ENCODE measurements at regions not wholly inside any gene's neighbourhood (a gene's known extent, or its start where the extent isn't known, plus 50 kb on each side); places are given as distances from the start of the nearest gene placed in this dataset.
A peak's percentile ranks its signal among the peaks of the same experiment; 100 is the strongest.

GRCh38 chr11:86726118-86726753 is 53.8 kb upstream of the ME3 start:
- no peak for DNase-seq (ENCODE audit: low read depth)
- H3K9me3 ChIP-seq (ENCODE audit: control insufficient read depth, low read length) = peaks cover 9% of the 10 kb centered on the region
- H3K4me3 ChIP-seq (ENCODE audit: low read length) = no peak overlapping the region
- no peak overlapping the region for H3K9ac ChIP-seq (ENCODE audit: low read length)
- H3K27me3 ChIP-seq (replicated peaks; ENCODE audit: control insufficient read depth, insufficient read depth, low read length) = no peaks in the 10 kb centered on the region
- no peaks in the 10 kb centered on the region for H3K36me3 ChIP-seq (ENCODE audit: control insufficient read depth, insufficient read depth, low read length, severe bottlenecking)
- peaks cover 14% of the 10 kb centered on the region for H3K4me1 ChIP-seq (ENCODE audit: control insufficient read depth, insufficient read depth, low read length)

GRCh38 chr11:86724137-86724536 is 51.7 kb upstream of the ME3 start:
- Histone ChIP-seq H3K27me3 (replicated peaks; ENCODE audit: control insufficient read depth, insufficient read depth, low read length) (no peaks in the 10 kb centered on the region), H3K4me3 (ENCODE audit: low read length) (no peak overlapping the region), H3K4me1 (ENCODE audit: control insufficient read depth, insufficient read depth, low read length) (peaks cover 34% of the 10 kb centered on the region), H3K9ac (ENCODE audit: low read length) (no peak overlapping the region), H3K9me3 (ENCODE audit: control insufficient read depth, low read length) (peaks cover 9% of the 10 kb centered on the region), H3K36me3 (ENCODE audit: control insufficient read depth, insufficient read depth, low read length, severe bottlenecking) (no peaks in the 10 kb centered on the region)
- no peak for DNase-seq (ENCODE audit: low read depth)

- Histone ChIP-seq H3K9ac (ENCODE audit: low read length) (no peak overlapping the region), H3K27me3 (replicated peaks; ENCODE audit: control insufficient read depth, insufficient read depth, low read length) (no peaks in the 10 kb centered on the region), H3K4me1 (ENCODE audit: control insufficient read depth, insufficient read depth, low read length) (peaks cover 40% of the 10 kb centered on the region), H3K36me3 (ENCODE audit: control insufficient read depth, insufficient read depth, low read length, severe bottlenecking) (no peaks in the 10 kb centered on the region), H3K4me3 (ENCODE audit: low read length) (no peak overlapping the region), H3K9me3 (ENCODE audit: control insufficient read depth, low read length) (peaks cover 9% of the 10 kb centered on the region)
- DNase-seq (ENCODE audit: low read depth) = no peak
These were observed 50.9 kb upstream of the ME3 start for GRCh38 chr11:86723281-86723680.

- Histone ChIP-seq H3K4me3 (ENCODE audit: low read length) (no peak overlapping the region), H3K36me3 (ENCODE audit: control insufficient read depth, insufficient read depth, low read length, severe bottlenecking) (no peaks in the 10 kb centered on the region), H3K9ac (ENCODE audit: low read length) (peak overlapping the region; percentile 73), H3K27me3 (replicated peaks; ENCODE audit: control insufficient read depth, insufficient read depth, low read length) (no peaks in the 10 kb centered on the region), H3K4me1 (ENCODE audit: control insufficient read depth, insufficient read depth, low read length) (peaks cover 45% of the 10 kb centered on the region), H3K9me3 (ENCODE audit: control insufficient read depth, low read length) (peaks cover 9% of the 10 kb centered on the region)
- DNase-seq (ENCODE audit: low read depth) = no peak
These were observed 50.3 kb upstream of the ME3 start for GRCh38 chr11:86722748-86723147.

Data from adipocyte (in vitro differentiated cells).